K562 (cell line): ENCODE measurements at regions not wholly inside any gene's neighbourhood (a gene's known extent, or its start where the extent isn't known, plus 50 kb on each side); places are given as distances from the start of the nearest gene placed in this dataset.

Source experiments
- BDP1 ChIP-seq: IDR thresholded peaks from 3 replicates; pipeline ENCODE4 v1.6.1; 2011; ENCODE audit not compliant: insufficient read length, insufficient read depth
- FOXA1 ChIP-seq: fragments of 450-650 bp; IDR thresholded peaks from 2 replicates; pipeline ENCODE4 v1.6.1; 2016; ENCODE audit warnings: mild to moderate bottlenecking, borderline replicate concordance
- MYC ChIP-seq, 2 experiments: fragments of 250-450 bp in 1 of 2; sonication (Bioruptor Pico) in 1 of 2; IDR thresholded peaks; 2 replicates each; pipeline versions ENCODE4 v1.5.1 to v1.6.1; 2012 to 2021; ENCODE audit warnings: low read depth in 2 of 2, borderline replicate concordance in 1 of 2, improper control_type of control experiment in 1 of 2, low read length in 1 of 2, mild to moderate bottlenecking in 1 of 2, moderate library complexity in 1 of 2
- NCOA4 ChIP-seq: fragments of 450-650 bp; IDR thresholded peaks from 2 replicates; pipeline ENCODE4 v1.6.1; 2018; ENCODE audit warnings: mild to moderate bottlenecking; ENCODE audit not compliant: partially characterized antibody
- TF ChIP-seq, protein P1 (sequence below): sonication (generic); formaldehyde crosslinking; IDR thresholded peaks from 2 replicates; pipeline ENCODE4 v1.8.0; 2022; ENCODE audit warnings: mild to moderate bottlenecking, missing genetic modification reagents
- TF ChIP-seq, protein P2 (sequence below), 3 experiments: IDR thresholded peaks in 2 of 3; conservative IDR thresholded peaks in 1 of 3; 2 replicates each; pipeline ENCODE4 v1.5.1; 2011 to 2012; ENCODE audit warnings: low read length in 3 of 3, mild to moderate bottlenecking in 3 of 3, control low read depth in 2 of 3, improper control_type of control experiment in 1 of 3, inconsistent platforms in 1 of 3, low read depth in 1 of 3, mixed read lengths in 1 of 3, moderate library complexity in 1 of 3; ENCODE audit not compliant: insufficient read depth in 2 of 3

DNA sequence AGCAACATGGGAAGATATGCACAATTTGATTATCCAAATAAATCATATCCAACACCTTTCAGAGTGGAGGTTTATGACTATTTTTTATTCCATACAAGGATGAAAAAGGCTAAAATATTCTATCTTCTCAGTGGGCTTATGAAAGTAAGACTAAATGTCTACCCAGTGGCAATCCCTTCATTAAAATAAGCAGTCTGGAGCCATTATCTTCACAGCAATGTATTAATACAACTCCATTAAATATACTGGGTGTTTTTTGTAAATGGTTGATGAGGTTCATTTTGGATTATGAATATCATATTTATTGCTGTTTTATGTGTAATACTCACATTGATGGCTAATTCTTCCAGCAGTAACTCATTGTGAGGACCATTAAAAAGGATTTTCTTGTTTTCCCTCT, 352.7 kb upstream of the SOX11 start:
- no peak for TF ChIP-seq MYC (IDR thresholded peaks at IDR 0.05; ENCODE audit: low read depth, low read length)
- TF ChIP-seq MYC (CRISPR knock-in tag; IDR thresholded peaks at IDR 0.05; ENCODE audit: borderline replicate concordance, low read depth) = no peak
- no peak for TF ChIP-seq NCOA4
- TF ChIP-seq, protein P1, sequence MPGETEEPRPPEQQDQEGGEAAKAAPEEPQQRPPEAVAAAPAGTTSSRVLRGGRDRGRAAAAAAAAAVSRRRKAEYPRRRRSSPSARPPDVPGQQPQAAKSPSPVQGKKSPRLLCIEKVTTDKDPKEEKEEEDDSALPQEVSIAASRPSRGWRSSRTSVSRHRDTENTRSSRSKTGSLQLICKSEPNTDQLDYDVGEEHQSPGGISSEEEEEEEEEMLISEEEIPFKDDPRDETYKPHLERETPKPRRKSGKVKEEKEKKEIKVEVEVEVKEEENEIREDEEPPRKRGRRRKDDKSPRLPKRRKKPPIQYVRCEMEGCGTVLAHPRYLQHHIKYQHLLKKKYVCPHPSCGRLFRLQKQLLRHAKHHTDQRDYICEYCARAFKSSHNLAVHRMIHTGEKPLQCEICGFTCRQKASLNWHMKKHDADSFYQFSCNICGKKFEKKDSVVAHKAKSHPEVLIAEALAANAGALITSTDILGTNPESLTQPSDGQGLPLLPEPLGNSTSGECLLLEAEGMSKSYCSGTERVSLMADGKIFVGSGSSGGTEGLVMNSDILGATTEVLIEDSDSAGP (CRISPR knock-in tag) = no peak
- TF ChIP-seq BDP1 = no peak
- TF ChIP-seq FOXA1 = no peak
- TF ChIP-seq, protein P2, sequence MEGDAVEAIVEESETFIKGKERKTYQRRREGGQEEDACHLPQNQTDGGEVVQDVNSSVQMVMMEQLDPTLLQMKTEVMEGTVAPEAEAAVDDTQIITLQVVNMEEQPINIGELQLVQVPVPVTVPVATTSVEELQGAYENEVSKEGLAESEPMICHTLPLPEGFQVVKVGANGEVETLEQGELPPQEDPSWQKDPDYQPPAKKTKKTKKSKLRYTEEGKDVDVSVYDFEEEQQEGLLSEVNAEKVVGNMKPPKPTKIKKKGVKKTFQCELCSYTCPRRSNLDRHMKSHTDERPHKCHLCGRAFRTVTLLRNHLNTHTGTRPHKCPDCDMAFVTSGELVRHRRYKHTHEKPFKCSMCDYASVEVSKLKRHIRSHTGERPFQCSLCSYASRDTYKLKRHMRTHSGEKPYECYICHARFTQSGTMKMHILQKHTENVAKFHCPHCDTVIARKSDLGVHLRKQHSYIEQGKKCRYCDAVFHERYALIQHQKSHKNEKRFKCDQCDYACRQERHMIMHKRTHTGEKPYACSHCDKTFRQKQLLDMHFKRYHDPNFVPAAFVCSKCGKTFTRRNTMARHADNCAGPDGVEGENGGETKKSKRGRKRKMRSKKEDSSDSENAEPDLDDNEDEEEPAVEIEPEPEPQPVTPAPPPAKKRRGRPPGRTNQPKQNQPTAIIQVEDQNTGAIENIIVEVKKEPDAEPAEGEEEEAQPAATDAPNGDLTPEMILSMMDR (IDR thresholded peaks at IDR 0.05 in 2 of 3, conservative IDR thresholded peaks at IDR 0.05 in 1 of 3; ENCODE audit: insufficient read depth in 2 of 3, low read depth in 1 of 3, low read length in 3 of 3) = no peak
